ENCODE measurements at regions not wholly inside any gene's neighbourhood (a gene's known extent, or its start where the extent isn't known, plus 50 kb on each side); places are given as distances from the start of the nearest gene placed in this dataset.

DNA sequence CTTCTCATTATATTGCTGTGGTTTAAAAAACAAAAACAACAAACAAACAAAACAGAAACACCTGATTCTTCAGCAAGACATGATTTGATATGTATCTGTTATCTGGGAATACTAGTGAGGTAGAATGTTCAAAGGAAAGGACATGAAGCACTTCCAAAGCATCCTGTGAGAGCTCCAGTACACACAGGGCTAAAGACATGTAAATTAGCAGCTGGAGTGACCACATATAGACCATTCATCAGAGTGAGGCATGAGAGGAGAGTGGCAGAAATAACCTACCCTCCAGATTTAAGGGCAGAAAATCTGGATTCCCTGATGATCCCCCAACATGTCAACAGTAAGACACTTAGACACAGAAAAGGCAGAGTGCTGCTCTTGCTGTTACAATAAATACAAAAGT lies 260.5 kb upstream of the CHRM3 start:
- no peak for ATAC-seq
- H3K9me3 ChIP-seq (replicated peaks; ENCODE audit: control insufficient read depth, insufficient read depth, low read depth, low read length), result no peaks in the 10 kb centered on the region; the same call in 1 of the 2 replicates
- no peaks in the 10 kb centered on the region for H3K27me3 ChIP-seq (ENCODE audit: control insufficient read depth in 2 of 2, insufficient read depth in 2 of 2, low read length in 2 of 2)
- FAIRE-seq, result no peak
- no peaks in the 10 kb centered on the region for H3K9me1 ChIP-seq (ENCODE audit: control insufficient read depth, insufficient read depth, low read length)
- intact Hi-C loops (cut with micrococcal nuclease) (no loop called here), in situ Hi-C loops (cut with MboI) (no loop called here)
- no peak for DNase-seq (ENCODE audit: extremely low read depth in 1 of 4, low spot score in 3 of 4)
- H3K4me1 ChIP-seq (replicated peaks in 1 of 2; ENCODE audit: control insufficient read depth in 2 of 2, insufficient read depth in 2 of 2, low read length in 2 of 2), result no peaks in the 10 kb centered on the region
- POLR2A ChIA-PET, result no interaction called here
- CTCF ChIA-PET (ENCODE audit: low intra/inter-chr PET ratio), result no interaction called here
- H3K9ac ChIP-seq (ENCODE audit: insufficient read depth in 1 of 2, low read depth in 2 of 2, low read length in 2 of 2), result no peak overlapping the region
- no peak for TF ChIP-seq TRIM28 (IDR thresholded peaks at IDR 0.05)
- TF ChIP-seq TEAD4 (IDR thresholded peaks at IDR 0.05; ENCODE audit: low read length), result no peak
- TF ChIP-seq TEAD4 (CRISPR knock-in tag; IDR thresholded peaks at IDR 0.05; ENCODE audit: borderline replicate concordance), result no peak
- TF ChIP-seq ZNF778 (CRISPR knock-in tag; IDR thresholded peaks at IDR 0.05), result no peak
- no peak for TF ChIP-seq RBM22 (IDR thresholded peaks at IDR 0.05; ENCODE audit: low read depth, low read length, poor library complexity, severe bottlenecking)
- no peak for TF ChIP-seq FOXA1 (IDR thresholded peaks at IDR 0.05; ENCODE audit: borderline replicate concordance)
- TF ChIP-seq, protein P1, sequence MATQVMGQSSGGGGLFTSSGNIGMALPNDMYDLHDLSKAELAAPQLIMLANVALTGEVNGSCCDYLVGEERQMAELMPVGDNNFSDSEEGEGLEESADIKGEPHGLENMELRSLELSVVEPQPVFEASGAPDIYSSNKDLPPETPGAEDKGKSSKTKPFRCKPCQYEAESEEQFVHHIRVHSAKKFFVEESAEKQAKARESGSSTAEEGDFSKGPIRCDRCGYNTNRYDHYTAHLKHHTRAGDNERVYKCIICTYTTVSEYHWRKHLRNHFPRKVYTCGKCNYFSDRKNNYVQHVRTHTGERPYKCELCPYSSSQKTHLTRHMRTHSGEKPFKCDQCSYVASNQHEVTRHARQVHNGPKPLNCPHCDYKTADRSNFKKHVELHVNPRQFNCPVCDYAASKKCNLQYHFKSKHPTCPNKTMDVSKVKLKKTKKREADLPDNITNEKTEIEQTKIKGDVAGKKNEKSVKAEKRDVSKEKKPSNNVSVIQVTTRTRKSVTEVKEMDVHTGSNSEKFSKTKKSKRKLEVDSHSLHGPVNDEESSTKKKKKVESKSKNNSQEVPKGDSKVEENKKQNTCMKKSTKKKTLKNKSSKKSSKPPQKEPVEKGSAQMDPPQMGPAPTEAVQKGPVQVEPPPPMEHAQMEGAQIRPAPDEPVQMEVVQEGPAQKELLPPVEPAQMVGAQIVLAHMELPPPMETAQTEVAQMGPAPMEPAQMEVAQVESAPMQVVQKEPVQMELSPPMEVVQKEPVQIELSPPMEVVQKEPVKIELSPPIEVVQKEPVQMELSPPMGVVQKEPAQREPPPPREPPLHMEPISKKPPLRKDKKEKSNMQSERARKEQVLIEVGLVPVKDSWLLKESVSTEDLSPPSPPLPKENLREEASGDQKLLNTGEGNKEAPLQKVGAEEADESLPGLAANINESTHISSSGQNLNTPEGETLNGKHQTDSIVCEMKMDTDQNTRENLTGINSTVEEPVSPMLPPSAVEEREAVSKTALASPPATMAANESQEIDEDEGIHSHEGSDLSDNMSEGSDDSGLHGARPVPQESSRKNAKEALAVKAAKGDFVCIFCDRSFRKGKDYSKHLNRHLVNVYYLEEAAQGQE (IDR thresholded peaks at IDR 0.05; ENCODE audit: borderline replicate concordance), result no peak
- TF ChIP-seq, protein P1 (CRISPR knock-in tag; IDR thresholded peaks at IDR 0.05; ENCODE audit: low read depth), result no peak
- no peak for TF ChIP-seq NCOA6 (IDR thresholded peaks at IDR 0.05)
- TF ChIP-seq, protein P2, sequence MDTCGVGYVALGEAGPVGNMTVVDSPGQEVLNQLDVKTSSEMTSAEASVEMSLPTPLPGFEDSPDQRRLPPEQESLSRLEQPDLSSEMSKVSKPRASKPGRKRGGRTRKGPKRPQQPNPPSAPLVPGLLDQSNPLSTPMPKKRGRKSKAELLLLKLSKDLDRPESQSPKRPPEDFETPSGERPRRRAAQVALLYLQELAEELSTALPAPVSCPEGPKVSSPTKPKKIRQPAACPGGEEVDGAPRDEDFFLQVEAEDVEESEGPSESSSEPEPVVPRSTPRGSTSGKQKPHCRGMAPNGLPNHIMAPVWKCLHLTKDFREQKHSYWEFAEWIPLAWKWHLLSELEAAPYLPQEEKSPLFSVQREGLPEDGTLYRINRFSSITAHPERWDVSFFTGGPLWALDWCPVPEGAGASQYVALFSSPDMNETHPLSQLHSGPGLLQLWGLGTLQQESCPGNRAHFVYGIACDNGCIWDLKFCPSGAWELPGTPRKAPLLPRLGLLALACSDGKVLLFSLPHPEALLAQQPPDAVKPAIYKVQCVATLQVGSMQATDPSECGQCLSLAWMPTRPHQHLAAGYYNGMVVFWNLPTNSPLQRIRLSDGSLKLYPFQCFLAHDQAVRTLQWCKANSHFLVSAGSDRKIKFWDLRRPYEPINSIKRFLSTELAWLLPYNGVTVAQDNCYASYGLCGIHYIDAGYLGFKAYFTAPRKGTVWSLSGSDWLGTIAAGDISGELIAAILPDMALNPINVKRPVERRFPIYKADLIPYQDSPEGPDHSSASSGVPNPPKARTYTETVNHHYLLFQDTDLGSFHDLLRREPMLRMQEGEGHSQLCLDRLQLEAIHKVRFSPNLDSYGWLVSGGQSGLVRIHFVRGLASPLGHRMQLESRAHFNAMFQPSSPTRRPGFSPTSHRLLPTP (IDR thresholded peaks at IDR 0.05; ENCODE audit: borderline replicate concordance, extremely low read depth, insufficient read length), result no peak
- H2AFZ ChIP-seq (ENCODE audit: low read depth, low read length), result no peak overlapping the region
- BruUV-seq (replicated peaks), result no TSS peak
- no peak overlapping the region for H3K27ac ChIP-seq (ENCODE audit: extremely low read depth, low read depth, low read length)
- H3K4me2 ChIP-seq (ENCODE audit: insufficient read depth, low read length), result no peak overlapping the region
- no peaks in the 10 kb centered on the region for H4K20me1 ChIP-seq (replicated peaks; ENCODE audit: control insufficient read depth, insufficient read depth, low read length)
- H3K79me2 ChIP-seq (ENCODE audit: control insufficient read depth, insufficient read depth, low read length), result no peaks in the 10 kb centered on the region
- no peaks in the 10 kb centered on the region for H3K36me3 ChIP-seq (ENCODE audit: control insufficient read depth, insufficient read depth, low read length)
- no peak overlapping the region for H3K4me3 ChIP-seq

Measured in K562 (cell line).